ENCODE measurements at regions not wholly inside any gene's neighbourhood (a gene's known extent, or its start where the extent isn't known, plus 50 kb on each side); places are given as distances from the start of the nearest gene placed in this dataset.

DNA sequence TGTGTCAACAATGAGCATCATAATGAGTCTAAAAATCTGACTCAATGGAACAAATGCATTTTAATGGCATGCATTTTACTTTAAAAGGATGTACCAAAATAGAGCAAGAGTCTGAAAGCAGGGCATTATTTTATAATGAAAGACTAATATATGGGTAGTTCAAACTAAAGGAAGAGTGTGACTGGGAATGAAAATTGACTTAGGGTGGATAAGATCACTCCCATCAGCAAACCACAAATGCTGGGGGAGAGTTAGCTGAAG lies 114.7 kb downstream of the SOX4 start:
- intact Hi-C loops (cut with micrococcal nuclease), result no loop called here
- DNase-seq (ENCODE audit: low read depth, low spot score) (no peak), FAIRE-seq (no peak)
- POLR2A ChIA-PET, result no interaction called here
- no peak overlapping the region for H2AFZ ChIP-seq (ENCODE audit: low read depth, low read length)
- H3K9me1 ChIP-seq (replicated peaks; ENCODE audit: control insufficient read depth, extremely low read depth, insufficient read depth, low read length), result peaks cover 3% of the 10 kb centered on the region
- no peaks in the 10 kb centered on the region for H3K9me3 ChIP-seq (replicated peaks; ENCODE audit: control insufficient read depth, insufficient read depth, low read length)
- H4K20me1 ChIP-seq (replicated peaks; ENCODE audit: control insufficient read depth, extremely low read depth, insufficient read depth, low read length), result no peaks in the 10 kb centered on the region
- H3K4me2 ChIP-seq (ENCODE audit: insufficient read depth, low read length), result no peak overlapping the region
- H3K4me3 ChIP-seq (replicated peaks in 1 of 3; ENCODE audit: insufficient read depth in 1 of 3, low read depth in 1 of 3, low read length in 3 of 3), result no peak overlapping the region
- dilution Hi-C loops (cut with MboI; ENCODE audit: extremely low pct_ligation_motif_present, low sequenced_read_pairs), result no loop called here
- H3K36me3 ChIP-seq (ENCODE audit: control insufficient read depth in 2 of 2, extremely low read depth in 1 of 2, insufficient read depth in 2 of 2, low read length in 2 of 2), result no peaks in the 10 kb centered on the region
- TF ChIP-seq, protein P1, sequence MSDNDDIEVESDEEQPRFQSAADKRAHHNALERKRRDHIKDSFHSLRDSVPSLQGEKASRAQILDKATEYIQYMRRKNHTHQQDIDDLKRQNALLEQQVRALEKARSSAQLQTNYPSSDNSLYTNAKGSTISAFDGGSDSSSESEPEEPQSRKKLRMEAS (IDR thresholded peaks at IDR 0.05; ENCODE audit: insufficient read depth, insufficient read length), result no peak
- TF ChIP-seq EZH2 (IDR thresholded peaks at IDR 0.05; ENCODE audit: borderline replicate concordance, low read depth, low read length, severe bottlenecking) (no peak), MYC (IDR thresholded peaks at IDR 0.05; ENCODE audit: low read depth, low read length) (no peak), FOS (IDR thresholded peaks at IDR 0.05; ENCODE audit: borderline replicate concordance, insufficient read depth, low read length) (no peak), GATA2 (IDR thresholded peaks at IDR 0.05; ENCODE audit: insufficient read depth, insufficient read length, low read depth, low read length) (no peak), POLR2A (IDR thresholded peaks at IDR 0.05; ENCODE audit: low read depth, low read length) (no peak), POLR2AphosphoS5 (IDR thresholded peaks at IDR 0.05; ENCODE audit: insufficient read depth, low read depth, low read length) (no peak), JUN (IDR thresholded peaks at IDR 0.05; ENCODE audit: borderline replicate concordance, insufficient read depth, insufficient read length, low read depth) (no peak)
- TF ChIP-seq, protein P2, sequence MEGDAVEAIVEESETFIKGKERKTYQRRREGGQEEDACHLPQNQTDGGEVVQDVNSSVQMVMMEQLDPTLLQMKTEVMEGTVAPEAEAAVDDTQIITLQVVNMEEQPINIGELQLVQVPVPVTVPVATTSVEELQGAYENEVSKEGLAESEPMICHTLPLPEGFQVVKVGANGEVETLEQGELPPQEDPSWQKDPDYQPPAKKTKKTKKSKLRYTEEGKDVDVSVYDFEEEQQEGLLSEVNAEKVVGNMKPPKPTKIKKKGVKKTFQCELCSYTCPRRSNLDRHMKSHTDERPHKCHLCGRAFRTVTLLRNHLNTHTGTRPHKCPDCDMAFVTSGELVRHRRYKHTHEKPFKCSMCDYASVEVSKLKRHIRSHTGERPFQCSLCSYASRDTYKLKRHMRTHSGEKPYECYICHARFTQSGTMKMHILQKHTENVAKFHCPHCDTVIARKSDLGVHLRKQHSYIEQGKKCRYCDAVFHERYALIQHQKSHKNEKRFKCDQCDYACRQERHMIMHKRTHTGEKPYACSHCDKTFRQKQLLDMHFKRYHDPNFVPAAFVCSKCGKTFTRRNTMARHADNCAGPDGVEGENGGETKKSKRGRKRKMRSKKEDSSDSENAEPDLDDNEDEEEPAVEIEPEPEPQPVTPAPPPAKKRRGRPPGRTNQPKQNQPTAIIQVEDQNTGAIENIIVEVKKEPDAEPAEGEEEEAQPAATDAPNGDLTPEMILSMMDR (IDR thresholded peaks at IDR 0.05; ENCODE audit: extremely low read depth in 1 of 2, insufficient read depth in 1 of 2, low read depth in 1 of 2, low read length in 2 of 2), result no peak
- H3K79me2 ChIP-seq (ENCODE audit: control insufficient read depth, insufficient read depth, low read length), result peaks cover 33% of the 10 kb centered on the region
- H3K9ac ChIP-seq (replicated peaks; ENCODE audit: extremely low read depth, insufficient read depth, low read length), result no peak overlapping the region
- no TSS peak for BruUV-seq (replicated peaks)
- CTCF ChIA-PET, result interaction anchor here (0.7 to 1.6 kb wide), 3 partner anchors 8 to 119 kb away, joined by 3 to 6 read pairs (median 3); no protein-coding TSS in a partner anchor
- no peak overlapping the region for H3K27ac ChIP-seq (ENCODE audit: insufficient read depth, low read depth, low read length)
- H3K27me3 ChIP-seq (ENCODE audit: control insufficient read depth in 2 of 2, insufficient read depth in 2 of 2, low read length in 2 of 2), result no peaks in the 10 kb centered on the region
- peaks cover 22% of the 10 kb centered on the region for H3K4me1 ChIP-seq (ENCODE audit: control insufficient read depth, extremely low read depth, insufficient read depth, low read length)

Data from endothelial cell of umbilical vein (primary cell).